Psoas muscle (tissue), 7 donors: ENCODE measurements at regions not wholly inside any gene's neighbourhood (a gene's known extent, or its start where the extent isn't known, plus 50 kb on each side); places are given as distances from the start of the nearest gene placed in this dataset.

Source experiments
- ATAC-seq, 4 donors: fragments of 200-7000 bp; cut with Tn5 transposase; one replicate each; pipeline ENCODE4 v1.9.1; 2020; ENCODE audit warnings: moderate library complexity in 3 of 4, mild to moderate bottlenecking in 2 of 4
- DNase-seq, 2 donors: peaks; one replicate each; pipeline ENCODE4 v3.0.0-alpha.2; 2020
- H3K27ac ChIP-seq: fragments of 200-600 bp; one replicate; pipeline ENCODE4 v1.8.0; 2022
- H3K27me3 ChIP-seq, 3 donors: fragments of 200-600 bp in 1 of 3; one replicate each; pipeline versions ENCODE4 v1.6.1 to v1.8.0; 2013 to 2022; ENCODE audit warnings: low read length in 2 of 3, mild to moderate bottlenecking in 2 of 3, moderate library complexity in 1 of 3; ENCODE audit not compliant: insufficient read depth in 3 of 3
- H3K36me3 ChIP-seq, 2 donors: fragments of 200-600 bp in 1 of 2; one replicate each; pipeline versions ENCODE4 v1.6.1 to v1.8.0; 2013 to 2022; ENCODE audit warnings: low read depth in 1 of 2, mild to moderate bottlenecking in 1 of 2, moderate library complexity in 1 of 2; ENCODE audit not compliant: insufficient read depth in 1 of 2
- H3K4me1 ChIP-seq: fragments of 200-600 bp; one replicate; pipeline ENCODE4 v1.8.0; 2022
- H3K4me3 ChIP-seq: fragments of 200-600 bp; one replicate; pipeline ENCODE4 v1.8.0; 2022; ENCODE audit warnings: mild to moderate bottlenecking
- H3K9me3 ChIP-seq: fragments of 200-600 bp; one replicate; pipeline ENCODE4 v1.8.0; 2022
- CTCF ChIP-seq: fragments of 200-600 bp; IDR thresholded peaks from one replicate; pipeline ENCODE4 v1.8.0; 2022; ENCODE audit warnings: antibody characterized with exemption
- WGBS, 3 donors: extraction: QIAGEN DNeasy Blood & Tissue Kit; methylation state at CpG; one replicate each; pipeline versions ENCODE4 v1.1.6 to v1.1.7; 2013; 5-methylcytosine and 5-hydroxymethylcytosine counted together
- intact Hi-C, 2 donors: fragments of 100-400 bp; cut with DNase I; formaldehyde crosslinking; loops; one replicate each; pipeline versions ENCODE4 v1.11.0 to v1.14.2; 2022
- donor health status: healthy with polysubstance abuse.
- donor health status: DM: no; HTN: no; CAD: no; lungs with moderate emphysema.
- donor health status: Bipolar disorder and iron deficiency.
- donor health status: healthy.
- donor health status: DM: yes; HTN: yes; CAD: no.
- donor health status: DM: no; HTN: no; CAD: no.
- donor health status: DM: yes; HTN: yes; CAD: no.

GRCh38 chr18:68406761-68407160 lies 308.1 kb downstream of the TMX3 start:
- intact Hi-C loops, result no loop called here
- H3K4me3 ChIP-seq, result no peak overlapping the region
- no peaks in the 10 kb centered on the region for H3K4me1 ChIP-seq
- TF ChIP-seq CTCF, result no peak
- no peaks in the 10 kb centered on the region for H3K36me3 ChIP-seq
- no peaks in the 10 kb centered on the region for H3K9me3 ChIP-seq
- no peak overlapping the region for H3K27ac ChIP-seq
- DNase-seq, result no peak
- ATAC-seq, result no peak
- WGBS, 3 donors, result 20 to 54% (median 26%) methylated on average over 4 of the region's 4 CpGs
- H3K27me3 ChIP-seq, result no peaks in the 10 kb centered on the region

DNA sequence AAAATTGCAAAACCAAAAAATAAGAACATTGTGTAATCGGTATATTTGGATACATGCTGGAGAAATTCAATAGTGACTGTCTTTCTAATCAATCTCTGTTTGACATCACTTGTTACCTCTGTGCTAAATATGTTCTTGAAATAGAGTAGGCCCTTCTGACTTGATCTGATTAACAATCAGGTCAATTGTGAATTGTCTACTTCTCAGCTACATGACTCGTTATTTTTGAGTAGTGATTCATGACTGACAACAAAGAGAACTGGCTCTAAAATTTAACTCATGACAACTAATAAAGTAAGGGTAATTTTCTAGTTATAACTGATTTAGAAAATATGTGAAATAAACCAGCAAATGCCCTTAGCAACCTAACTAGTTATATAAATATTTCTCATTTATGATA lies 312.1 kb downstream of the TMX3 start:
- WGBS, 3 donors, result 50 to 65% (median 58%) methylated on average over 2 of the region's 2 CpGs
- H3K36me3 ChIP-seq, result no peaks in the 10 kb centered on the region
- H3K4me3 ChIP-seq, result no peak overlapping the region
- TF ChIP-seq CTCF, result no peak
- no peak for DNase-seq
- ATAC-seq, result no peak
- intact Hi-C loops, result no loop called here
- H3K9me3 ChIP-seq, result no peaks in the 10 kb centered on the region
- H3K27me3 ChIP-seq, result no peaks in the 10 kb centered on the region
- no peaks in the 10 kb centered on the region for H3K4me1 ChIP-seq
- no peak overlapping the region for H3K27ac ChIP-seq

DNA sequence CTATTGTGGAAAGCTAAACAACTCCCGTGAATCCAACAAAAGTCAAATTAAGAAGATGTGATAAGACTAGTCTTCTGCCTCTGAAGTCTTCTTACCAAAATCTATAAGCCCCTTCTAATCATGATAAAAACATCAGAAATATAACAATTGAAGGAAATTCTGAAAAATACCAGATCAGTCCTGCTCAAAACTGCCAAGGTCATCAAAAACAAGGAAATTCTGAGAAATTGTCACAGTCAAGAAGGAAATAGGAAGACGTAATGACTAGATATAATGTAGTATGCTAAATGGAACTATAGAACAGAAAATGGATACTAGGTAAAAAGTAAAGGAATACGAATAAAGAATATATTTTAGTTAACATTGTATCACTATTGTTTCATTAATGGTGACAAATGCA lies 314.0 kb downstream of the TMX3 start:
- no peaks in the 10 kb centered on the region for H3K4me1 ChIP-seq
- no peaks in the 10 kb centered on the region for H3K9me3 ChIP-seq
- DNase-seq (no peak), ATAC-seq (no peak)
- H3K27me3 ChIP-seq, result no peaks in the 10 kb centered on the region
- TF ChIP-seq CTCF, result no peak
- intact Hi-C loops, result no loop called here
- no peak overlapping the region for H3K27ac ChIP-seq
- WGBS, 3 donors, result 90 to 91% (median 90%) methylated on average over 3 of the region's 3 CpGs
- no peaks in the 10 kb centered on the region for H3K36me3 ChIP-seq
- no peak overlapping the region for H3K4me3 ChIP-seq

- intact Hi-C loops, result no loop called here
- ATAC-seq, result no peak
- Histone ChIP-seq H3K4me1 (no peaks in the 10 kb centered on the region), H3K27me3 (no peaks in the 10 kb centered on the region), H3K4me3 (no peak overlapping the region), H3K9me3 (no peaks in the 10 kb centered on the region), H3K27ac (no peak overlapping the region), H3K36me3 (no peaks in the 10 kb centered on the region)
- DNase-seq, result no peak
- TF ChIP-seq CTCF, result no peak
- WGBS, 3 donors, result 59 to 81% (median 62%) methylated on average over 2 of the region's 2 CpGs
These were observed 315.2 kb downstream of the TMX3 start for GRCh38 chr18:68399721-68400120.

GRCh38 chr18:68397241-68398035 lies 317.5 kb downstream of the TMX3 start:
- H3K36me3 ChIP-seq, result no peaks in the 10 kb centered on the region
- no peaks in the 10 kb centered on the region for H3K9me3 ChIP-seq
- no peak for DNase-seq
- intact Hi-C loops, result no loop called here
- TF ChIP-seq CTCF, result no peak
- H3K27me3 ChIP-seq, result no peaks in the 10 kb centered on the region
- no peak for ATAC-seq
- no peak overlapping the region for H3K27ac ChIP-seq
- 54 to 58% (median 57%) methylated on average over 6 of the region's 6 CpGs for WGBS, 3 donors
- no peaks in the 10 kb centered on the region for H3K4me1 ChIP-seq
- no peak overlapping the region for H3K4me3 ChIP-seq
